LNCAP (cell line): ENCODE measurements at regions not wholly inside any gene's neighbourhood (a gene's known extent, or its start where the extent isn't known, plus 50 kb on each side); places are given as distances from the start of the nearest gene placed in this dataset.

ENCODE experiments used
- CTCF ChIP-seq: fragments of 450-650 bp; IDR thresholded peaks from 2 replicates; pipeline ENCODE4 v1.5.1; 2017; ENCODE audit warnings: mild to moderate bottlenecking

GRCh38 chr3:20458994-20459716 lies 273.1 kb upstream of the SGO1 start:
- TF ChIP-seq CTCF, result no peak

GRCh38 chr3:20456511-20456910 lies 270.5 kb upstream of the SGO1 start:
- TF ChIP-seq CTCF, result no peak

- no peak for TF ChIP-seq CTCF
Observed at GRCh38 chr3:20451170-20451569, 265.2 kb upstream of the SGO1 start.

- TF ChIP-seq CTCF, result no peak
Observed at GRCh38 chr3:20450611-20451010, 264.6 kb upstream of the SGO1 start.

GRCh38 chr3:20442846-20443245 lies 256.8 kb upstream of the SGO1 start:
- TF ChIP-seq CTCF, result no peak

- TF ChIP-seq CTCF, result no peak
Observed at GRCh38 chr3:20425138-20425537, 239.1 kb upstream of the SGO1 start.

GRCh38 chr3:20424086-20424485 lies 238.1 kb upstream of the SGO1 start:
- TF ChIP-seq CTCF, result no peak

GRCh38 chr3:20422391-20422790 lies 236.4 kb upstream of the SGO1 start:
- TF ChIP-seq CTCF, result no peak
